ENCODE measurements at regions not wholly inside any gene's neighbourhood (a gene's known extent, or its start where the extent isn't known, plus 50 kb on each side); places are given as distances from the start of the nearest gene placed in this dataset.

DNA sequence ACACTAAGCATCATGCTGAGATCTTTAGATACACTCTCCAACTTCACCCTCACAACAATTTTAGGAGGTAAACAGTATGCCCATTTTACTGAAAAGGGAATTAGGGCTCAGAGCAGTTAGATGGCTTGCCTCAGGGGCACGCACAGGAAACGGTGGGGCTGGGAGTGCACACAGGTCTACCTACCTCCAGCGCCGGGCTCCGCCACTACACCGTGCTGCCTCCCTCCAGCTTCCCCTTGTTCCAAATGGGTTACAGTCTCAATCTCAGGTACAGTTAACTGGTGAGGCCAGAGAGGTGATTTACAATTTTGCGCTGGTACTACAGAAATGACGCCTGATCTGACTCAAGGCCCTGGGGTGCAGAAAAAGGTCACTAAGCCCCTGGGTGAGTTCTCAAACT lies 142.0 kb downstream of the NOC3L start:
- no peaks in the 10 kb centered on the region for H3K9me3 ChIP-seq (ENCODE audit: low read length)
- no peak overlapping the region for H3K9ac ChIP-seq (ENCODE audit: low read length)
- no peaks in the 10 kb centered on the region for H3K4me1 ChIP-seq (ENCODE audit: insufficient read depth, low read length, severe bottlenecking)
- H2AFZ ChIP-seq (ENCODE audit: low read length) = no peak overlapping the region
- no peaks in the 10 kb centered on the region for H3K36me3 ChIP-seq (ENCODE audit: insufficient read depth, low read length)
- no peak overlapping the region for H3K4me3 ChIP-seq (ENCODE audit: low read depth, low read length, poor library complexity, severe bottlenecking)
- H3K27ac ChIP-seq (ENCODE audit: low read depth, low read length, poor library complexity, severe bottlenecking) = no peak overlapping the region
- TF ChIP-seq, protein P1, sequence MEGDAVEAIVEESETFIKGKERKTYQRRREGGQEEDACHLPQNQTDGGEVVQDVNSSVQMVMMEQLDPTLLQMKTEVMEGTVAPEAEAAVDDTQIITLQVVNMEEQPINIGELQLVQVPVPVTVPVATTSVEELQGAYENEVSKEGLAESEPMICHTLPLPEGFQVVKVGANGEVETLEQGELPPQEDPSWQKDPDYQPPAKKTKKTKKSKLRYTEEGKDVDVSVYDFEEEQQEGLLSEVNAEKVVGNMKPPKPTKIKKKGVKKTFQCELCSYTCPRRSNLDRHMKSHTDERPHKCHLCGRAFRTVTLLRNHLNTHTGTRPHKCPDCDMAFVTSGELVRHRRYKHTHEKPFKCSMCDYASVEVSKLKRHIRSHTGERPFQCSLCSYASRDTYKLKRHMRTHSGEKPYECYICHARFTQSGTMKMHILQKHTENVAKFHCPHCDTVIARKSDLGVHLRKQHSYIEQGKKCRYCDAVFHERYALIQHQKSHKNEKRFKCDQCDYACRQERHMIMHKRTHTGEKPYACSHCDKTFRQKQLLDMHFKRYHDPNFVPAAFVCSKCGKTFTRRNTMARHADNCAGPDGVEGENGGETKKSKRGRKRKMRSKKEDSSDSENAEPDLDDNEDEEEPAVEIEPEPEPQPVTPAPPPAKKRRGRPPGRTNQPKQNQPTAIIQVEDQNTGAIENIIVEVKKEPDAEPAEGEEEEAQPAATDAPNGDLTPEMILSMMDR (IDR thresholded peaks at IDR 0.05; ENCODE audit: low read length) = no peak
- no peak for TF ChIP-seq EZH2 (IDR thresholded peaks at IDR 0.05; ENCODE audit: borderline replicate concordance, low read length)
- H3K4me2 ChIP-seq (ENCODE audit: low read length) = no peak overlapping the region
- no peaks in the 10 kb centered on the region for H3K9me2 ChIP-seq (ENCODE audit: low read depth, low read length)
- no peaks in the 10 kb centered on the region for H3F3A ChIP-seq (ENCODE audit: insufficient read depth, low read length)
- H3K79me2 ChIP-seq (ENCODE audit: insufficient read depth, low read length) = no peaks in the 10 kb centered on the region
- no peaks in the 10 kb centered on the region for H4K20me1 ChIP-seq (ENCODE audit: insufficient read depth, low read length)
- no peaks in the 10 kb centered on the region for H3K27me3 ChIP-seq (ENCODE audit: insufficient read depth, low read length)

DNA sequence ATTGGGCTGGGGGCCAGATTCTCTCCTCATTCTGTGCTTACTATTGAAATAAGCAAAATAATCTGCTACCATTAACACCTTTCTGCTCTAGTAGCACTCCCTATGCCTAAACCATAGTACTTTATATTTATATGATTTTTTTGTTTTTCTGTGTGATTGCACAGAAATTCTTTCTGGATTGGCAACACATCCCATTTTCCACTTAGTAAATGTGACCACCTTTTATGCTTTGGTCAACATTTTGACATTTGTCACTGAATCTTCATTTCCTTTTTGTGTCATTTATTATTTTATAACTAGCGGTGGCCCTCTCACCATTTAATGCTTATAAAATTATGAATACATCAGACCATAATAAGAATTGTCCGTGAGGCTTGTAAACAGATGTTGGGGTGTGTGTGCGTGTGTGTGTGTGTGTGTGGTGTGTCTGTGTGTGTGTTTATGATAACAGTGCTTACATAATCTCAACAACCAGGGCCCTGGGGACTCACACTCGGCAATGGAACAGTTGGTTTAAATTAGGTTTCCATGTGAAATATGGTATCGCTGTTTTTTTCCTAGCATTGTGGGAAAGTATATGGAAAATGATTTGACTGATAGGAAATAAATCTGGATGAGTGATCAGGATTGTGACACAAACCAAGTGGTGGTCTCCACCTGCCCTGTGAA lies 138.9 kb downstream of the NOC3L start:
- no peak overlapping the region for H3K4me3 ChIP-seq (ENCODE audit: low read depth, low read length, poor library complexity, severe bottlenecking)
- H3K4me2 ChIP-seq (ENCODE audit: low read length) = no peak overlapping the region
- no peaks in the 10 kb centered on the region for H3K36me3 ChIP-seq (ENCODE audit: insufficient read depth, low read length)
- no peaks in the 10 kb centered on the region for H3F3A ChIP-seq (ENCODE audit: insufficient read depth, low read length)
- no peaks in the 10 kb centered on the region for H3K27me3 ChIP-seq (ENCODE audit: insufficient read depth, low read length)
- TF ChIP-seq, protein P1 (IDR thresholded peaks at IDR 0.05; ENCODE audit: low read length) = no peak
- no peak for TF ChIP-seq EZH2 (IDR thresholded peaks at IDR 0.05; ENCODE audit: borderline replicate concordance, low read length)
- H3K9me3 ChIP-seq (ENCODE audit: low read length) = no peaks in the 10 kb centered on the region
- H3K4me1 ChIP-seq (ENCODE audit: insufficient read depth, low read length, severe bottlenecking) = no peaks in the 10 kb centered on the region
- H3K79me2 ChIP-seq (ENCODE audit: insufficient read depth, low read length) = no peaks in the 10 kb centered on the region
- no peak overlapping the region for H3K9ac ChIP-seq (ENCODE audit: low read length)
- no peak overlapping the region for H3K27ac ChIP-seq (ENCODE audit: low read depth, low read length, poor library complexity, severe bottlenecking)
- no peak overlapping the region for H2AFZ ChIP-seq (ENCODE audit: low read length)
- H4K20me1 ChIP-seq (ENCODE audit: insufficient read depth, low read length) = no peaks in the 10 kb centered on the region
- no peaks in the 10 kb centered on the region for H3K9me2 ChIP-seq (ENCODE audit: low read depth, low read length)

DNA sequence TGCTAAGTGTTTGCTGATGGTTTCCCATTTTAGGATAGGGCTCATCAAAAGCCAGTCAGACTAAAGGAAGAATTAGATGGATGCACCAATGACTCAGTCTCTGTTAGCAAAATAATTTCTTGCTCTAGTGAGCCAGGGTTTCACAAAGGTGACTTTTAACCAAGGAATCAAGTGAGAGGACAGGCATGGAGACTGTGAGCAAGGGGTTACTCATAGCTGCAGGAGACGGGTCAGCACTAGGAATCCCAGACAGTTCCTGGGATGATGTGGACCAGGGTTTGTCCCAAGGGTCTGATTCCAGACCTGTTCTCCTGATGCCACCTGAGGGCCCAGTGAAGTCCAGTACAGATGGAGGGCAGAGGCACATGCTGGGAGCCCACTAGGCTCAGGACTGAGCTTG lies 138.1 kb downstream of the NOC3L start:
- H3K9me2 ChIP-seq (ENCODE audit: low read depth, low read length) = no peaks in the 10 kb centered on the region
- H3K9ac ChIP-seq (ENCODE audit: low read length) = no peak overlapping the region
- no peaks in the 10 kb centered on the region for H4K20me1 ChIP-seq (ENCODE audit: insufficient read depth, low read length)
- no peaks in the 10 kb centered on the region for H3K27me3 ChIP-seq (ENCODE audit: insufficient read depth, low read length)
- no peak overlapping the region for H2AFZ ChIP-seq (ENCODE audit: low read length)
- H3K9me3 ChIP-seq (ENCODE audit: low read length) = no peaks in the 10 kb centered on the region
- H3K36me3 ChIP-seq (ENCODE audit: insufficient read depth, low read length) = no peaks in the 10 kb centered on the region
- H3K4me1 ChIP-seq (ENCODE audit: insufficient read depth, low read length, severe bottlenecking) = no peaks in the 10 kb centered on the region
- H3K27ac ChIP-seq (ENCODE audit: low read depth, low read length, poor library complexity, severe bottlenecking) = no peak overlapping the region
- H3F3A ChIP-seq (ENCODE audit: insufficient read depth, low read length) = no peaks in the 10 kb centered on the region
- no peaks in the 10 kb centered on the region for H3K79me2 ChIP-seq (ENCODE audit: insufficient read depth, low read length)
- H3K4me2 ChIP-seq (ENCODE audit: low read length) = no peak overlapping the region
- H3K4me3 ChIP-seq (ENCODE audit: low read depth, low read length, poor library complexity, severe bottlenecking) = no peak overlapping the region
- TF ChIP-seq, protein P1 (IDR thresholded peaks at IDR 0.05; ENCODE audit: low read length) = no peak
- no peak for TF ChIP-seq EZH2 (IDR thresholded peaks at IDR 0.05; ENCODE audit: borderline replicate concordance, low read length)

Data from OCI-LY1 (cell line).